ENCODE measurements at regions not wholly inside any gene's neighbourhood (a gene's known extent, or its start where the extent isn't known, plus 50 kb on each side); places are given as distances from the start of the nearest gene placed in this dataset.
"Not testable (repeated sequence)": the region's sequence is repeated elsewhere in the genome, so short reads cannot be mapped to it uniquely, and the experiment has no call there.

GRCh38 chr17:20633268-20634059, 53.9 kb downstream of the CDRT15L2 start:
- DNase-seq (ENCODE audit: low spot score), result not testable (repeated sequence)

GRCh38 chr17:20640147-20640546, 60.6 kb downstream of the CDRT15L2 start:
- DNase-seq (ENCODE audit: low spot score), result not testable (repeated sequence)

- DNase-seq (ENCODE audit: low spot score), result not testable (repeated sequence)
Measured at GRCh38 chr17:20646661-20647272, 67.2 kb downstream of the CDRT15L2 start.

GRCh38 chr17:20649097-20649767, 69.7 kb downstream of the CDRT15L2 start:
- DNase-seq (ENCODE audit: low spot score), result not testable (repeated sequence)

- DNase-seq (ENCODE audit: low spot score), result not testable (repeated sequence)
Measured at GRCh38 chr17:20651022-20651421, 71.5 kb downstream of the CDRT15L2 start.

- DNase-seq (ENCODE audit: low spot score), result not testable (repeated sequence)
Measured at GRCh38 chr17:20651736-20652135, 72.2 kb downstream of the CDRT15L2 start.

GRCh38 chr17:20653391-20653790, 73.9 kb downstream of the CDRT15L2 start:
- not testable (repeated sequence) for DNase-seq (ENCODE audit: low spot score)

GRCh38 chr17:20654114-20654513, 74.6 kb downstream of the CDRT15L2 start:
- DNase-seq (ENCODE audit: low spot score), result not testable (repeated sequence)

DNA sequence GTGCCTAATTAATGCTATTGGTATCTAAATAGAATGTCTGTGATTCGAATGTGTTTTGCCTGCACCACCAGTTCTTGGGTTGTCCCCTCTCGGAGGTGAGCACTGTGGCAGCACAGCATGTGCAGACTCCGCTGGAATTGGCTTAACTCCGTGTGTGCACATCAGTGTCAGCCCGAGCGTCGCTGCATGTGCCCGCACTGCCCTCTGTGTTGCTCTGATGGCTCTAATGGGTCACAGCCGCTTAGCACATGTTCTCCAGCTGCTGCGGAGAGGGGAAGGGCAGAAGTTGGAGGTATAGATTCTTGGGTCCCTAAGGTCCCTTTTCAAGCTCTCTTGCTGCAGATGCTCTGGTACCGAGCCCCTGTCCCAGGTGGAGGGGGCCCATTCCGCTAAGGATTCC, 75.1 kb downstream of the CDRT15L2 start:
- not testable (repeated sequence) for DNase-seq (ENCODE audit: low spot score)

DNA sequence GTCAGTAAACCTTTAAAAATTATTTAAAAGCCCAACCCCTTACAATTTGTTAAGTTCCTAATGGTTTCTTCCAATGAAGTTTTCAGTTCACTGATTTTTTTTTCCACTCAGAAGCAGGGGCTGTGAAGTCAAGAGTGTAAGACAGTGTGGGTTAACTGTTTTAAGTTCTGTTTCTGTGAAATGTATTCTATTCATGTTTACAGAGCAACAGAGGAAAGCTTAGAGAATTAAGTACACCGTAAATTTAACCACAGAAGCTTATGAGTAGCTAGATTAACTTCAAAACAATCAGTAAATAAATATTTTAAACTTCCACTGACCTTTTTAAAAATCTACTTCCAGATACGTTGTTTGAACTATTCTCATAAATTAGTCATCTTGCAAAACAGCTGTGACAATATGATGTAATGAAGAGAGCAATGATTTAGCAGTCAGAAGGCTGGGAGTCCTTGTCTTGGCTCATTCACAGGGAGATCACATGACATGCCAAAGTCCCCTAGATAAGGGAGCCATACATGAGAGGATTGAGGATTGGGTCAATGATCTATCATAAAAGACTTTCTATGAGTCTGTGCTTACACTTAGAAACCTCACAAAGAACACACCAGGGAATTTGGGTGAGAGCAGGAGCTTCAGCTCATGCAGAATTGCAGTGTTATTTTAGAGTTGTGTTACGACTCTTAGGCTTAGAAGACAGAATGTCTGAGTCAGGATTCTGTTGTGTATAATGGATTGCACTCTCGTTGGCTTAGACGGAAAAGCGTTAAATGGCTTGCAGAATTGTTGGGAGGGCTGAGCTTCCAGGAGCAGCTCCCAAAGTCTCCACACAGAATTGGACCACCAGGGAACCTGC, 85.8 kb downstream of the CDRT15L2 start:
- not testable (repeated sequence) for DNase-seq (ENCODE audit: low spot score)

GRCh38 chr17:20666689-20667088, 87.2 kb downstream of the CDRT15L2 start:
- not testable (repeated sequence) for DNase-seq (ENCODE audit: low spot score)

DNA sequence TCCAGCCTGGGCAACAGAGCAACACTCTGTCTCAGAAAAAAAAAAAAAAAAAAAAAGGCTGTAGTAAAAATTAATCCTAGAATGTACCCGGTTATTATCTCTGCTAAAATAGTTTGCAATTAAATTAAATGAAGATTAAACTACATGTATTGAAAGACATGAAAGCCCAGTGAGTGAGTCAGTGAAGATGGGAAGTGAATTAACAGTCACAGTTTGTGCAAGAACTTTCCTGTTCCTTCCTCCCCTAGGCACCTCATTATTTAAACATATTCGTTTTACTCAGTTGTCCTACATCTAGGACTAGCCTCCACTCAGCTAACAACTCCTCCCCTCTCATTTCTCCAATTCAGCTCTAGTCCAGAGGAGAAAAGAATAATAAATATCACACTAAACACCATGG, 88.2 kb downstream of the CDRT15L2 start:
- DNase-seq (ENCODE audit: low spot score), result not testable (repeated sequence)

DNA sequence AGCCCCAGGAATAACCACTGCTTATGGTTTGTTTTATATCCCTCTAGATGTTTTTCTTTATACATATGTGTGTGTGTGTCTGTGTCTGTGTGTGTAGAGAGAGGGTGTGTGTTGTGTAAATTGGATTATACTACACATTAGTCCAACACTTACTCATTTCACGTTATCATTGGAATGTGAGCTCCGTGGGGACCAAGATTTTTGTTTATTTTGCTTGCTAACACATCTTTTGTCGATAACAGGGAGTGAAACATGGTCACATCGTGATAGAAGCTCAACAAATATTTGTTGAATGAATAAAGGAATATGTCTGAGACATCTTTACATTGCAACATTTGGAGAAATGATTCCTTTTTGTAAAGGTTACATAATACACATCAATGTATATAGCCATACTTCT, 88.8 kb downstream of the CDRT15L2 start:
- not testable (repeated sequence) for DNase-seq (ENCODE audit: low spot score)

DNA sequence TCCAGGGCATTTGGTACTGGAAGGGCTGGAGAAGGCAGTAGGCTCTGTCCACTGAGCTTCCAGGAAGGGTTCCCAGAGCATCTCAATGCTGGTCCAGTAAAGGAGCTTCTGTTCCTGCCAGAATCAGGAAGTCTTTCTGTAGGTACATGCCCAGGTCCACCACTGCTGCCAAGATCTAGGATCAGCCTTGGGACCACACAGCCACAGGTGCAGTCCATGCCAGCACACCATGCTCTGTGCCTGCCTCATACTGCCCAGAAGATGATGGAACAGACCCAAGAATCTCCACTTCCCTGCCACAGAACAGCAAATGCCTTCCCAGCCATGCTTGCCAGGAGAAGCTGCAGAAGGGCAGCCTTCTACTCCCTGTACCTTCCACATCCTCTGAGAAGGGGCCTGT, 89.3 kb downstream of the CDRT15L2 start:
- DNase-seq (ENCODE audit: low spot score), result not testable (repeated sequence)

GRCh38 chr17:20670506-20670905, 91.0 kb downstream of the CDRT15L2 start:
- DNase-seq (ENCODE audit: low spot score), result not testable (repeated sequence)

GRCh38 chr17:20674374-20674773, 94.8 kb downstream of the CDRT15L2 start:
- DNase-seq (ENCODE audit: low spot score), result not testable (repeated sequence)

GRCh38 chr17:20675707-20676106, 96.2 kb downstream of the CDRT15L2 start:
- not testable (repeated sequence) for DNase-seq (ENCODE audit: low spot score)

DNA sequence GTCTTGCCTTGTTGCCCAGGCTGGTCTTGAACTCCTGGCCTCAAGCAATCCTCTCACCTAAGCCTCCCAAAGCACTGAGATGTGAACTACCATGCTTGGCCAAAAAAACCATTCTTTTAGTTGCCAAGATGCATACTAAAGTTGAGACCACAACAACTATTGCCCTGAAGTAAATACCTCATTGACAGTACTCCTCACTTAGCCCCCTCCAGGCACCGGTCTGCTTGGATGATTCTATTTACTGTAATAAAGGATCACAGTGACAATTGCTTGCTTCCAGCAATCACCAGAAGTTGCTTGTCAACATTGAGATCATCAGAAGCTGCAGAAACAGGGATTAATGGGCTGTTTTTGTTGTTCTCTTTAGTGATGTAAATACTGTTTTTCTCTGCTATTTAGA, 97.1 kb downstream of the CDRT15L2 start:
- not testable (repeated sequence) for DNase-seq (ENCODE audit: low spot score)

- not testable (repeated sequence) for DNase-seq (ENCODE audit: low spot score)
Measured at GRCh38 chr17:20677469-20677868, 97.9 kb downstream of the CDRT15L2 start.

DNA sequence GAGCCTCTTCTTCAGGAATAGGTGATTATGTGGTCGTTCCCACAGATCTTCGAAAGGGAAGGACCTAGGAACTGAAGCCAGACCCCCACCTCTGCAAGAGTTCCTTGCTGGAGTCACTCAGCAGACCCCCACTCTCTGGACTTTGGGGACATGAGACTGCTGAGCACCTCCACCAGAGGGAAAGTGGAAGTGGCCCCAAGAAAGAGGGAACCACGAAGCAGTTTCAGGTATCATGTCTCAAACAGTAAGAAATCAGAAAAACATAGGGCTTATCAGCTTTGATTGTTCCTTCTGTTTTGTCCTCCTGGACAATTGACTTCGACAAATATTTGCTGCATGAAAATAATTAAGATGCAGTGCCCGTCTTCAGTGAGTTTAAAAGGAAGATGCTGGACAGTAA, 98.9 kb downstream of the CDRT15L2 start:
- DNase-seq (ENCODE audit: low spot score), result not testable (repeated sequence)
